Activated B cell treated with CpG ODN at 0.5 μM for 24 hours (primary cell): ENCODE measurements at regions not wholly inside any gene's neighbourhood (a gene's known extent, or its start where the extent isn't known, plus 50 kb on each side); places are given as distances from the start of the nearest gene placed in this dataset.

Experiments used
- ATAC-seq: fragments of 200-7000 bp; cut with Tn5 transposase; one replicate; pipeline ENCODE4 v1.10.0; 2021; ENCODE audit warnings: low read depth, mild to moderate bottlenecking, moderate library complexity
- CTCF ChIA-PET: fragments of 350-600 bp; sonication (Branson Sonifier 250); formaldehyde crosslinking; loops from one replicate; lab custom pipeline; 2021; ENCODE audit warnings: antibody characterized with exemption; lab: Charles Lee
- POLR2A ChIA-PET: fragments of 350-600 bp; sonication (Branson Sonifier 250); formaldehyde crosslinking; loops from one replicate; lab custom pipeline; 2021; ENCODE audit warnings: antibody characterized with exemption; lab: Charles Lee
- DNase-seq: peaks from one replicate; pipeline ENCODE4 v3.0.0; 2022
- H3K27ac Mint-ChIP-seq: one replicate; pipeline ENCODE4 v1.8.0; 2020; ENCODE audit warnings: mixed read lengths
- H3K27me3 Mint-ChIP-seq: one replicate; pipeline ENCODE4 v1.8.0; 2021; ENCODE audit warnings: mixed read lengths
- H3K36me3 Mint-ChIP-seq: one replicate; pipeline ENCODE4 v1.8.0; 2021; ENCODE audit warnings: low read depth, mixed read lengths
- H3K4me1 Mint-ChIP-seq: one replicate; pipeline ENCODE4 v1.8.0; 2021; ENCODE audit warnings: mixed read lengths
- H3K4me3 Mint-ChIP-seq: one replicate; pipeline ENCODE4 v1.8.0; 2020; ENCODE audit warnings: mild to moderate bottlenecking, mixed read lengths
- H3K9me3 Mint-ChIP-seq: one replicate; pipeline ENCODE4 v1.8.0; 2020; ENCODE audit warnings: mixed read lengths
- CTCF ChIP-seq: fragments of 200-600 bp; IDR thresholded peaks from one replicate; pipeline ENCODE4 v1.8.0; 2022; ENCODE audit warnings: antibody characterized with exemption, mild to moderate bottlenecking
- intact Hi-C: fragments of 100-400 bp; cut with micrococcal nuclease; formaldehyde crosslinking; loops from one replicate; pipeline ENCODE4 v1.15.1; 2024

- Mint-ChIP-seq H3K4me3 (no peak overlapping the region), H3K36me3 (no peaks in the 10 kb centered on the region), H3K9me3 (peaks cover 8% of the 10 kb centered on the region), H3K27ac (no peak overlapping the region), H3K4me1 (no peaks in the 10 kb centered on the region), H3K27me3 (no peaks in the 10 kb centered on the region)
- no peak for TF ChIP-seq CTCF
- CTCF ChIA-PET, result no interaction called here
- ATAC-seq (no peak), DNase-seq (no peak)
- intact Hi-C loops, result no loop called here
- POLR2A ChIA-PET, result no interaction called here
These were observed 274.4 kb upstream of the GPC6 start for GRCh38 chr13:92952161-92952560.

DNA sequence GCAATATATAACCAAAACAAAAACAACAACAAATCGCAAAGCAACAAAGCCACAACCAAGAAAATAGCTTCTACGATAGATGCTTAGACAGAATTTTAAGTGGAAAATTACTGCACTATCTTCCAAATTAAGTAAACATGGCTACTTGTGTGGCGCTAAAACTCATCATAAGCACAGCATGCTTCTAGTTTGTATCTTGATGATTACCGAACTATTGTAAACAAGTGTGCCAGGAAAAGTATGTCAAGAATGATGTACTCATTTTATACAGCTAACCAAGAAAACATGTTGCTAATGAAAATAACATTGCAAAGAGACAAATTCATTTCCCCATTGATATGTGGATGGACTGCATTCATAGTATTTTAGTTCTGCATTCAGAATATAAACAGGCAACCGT, 271.9 kb upstream of the GPC6 start:
- ChIA-PET POLR2A (no interaction called here), CTCF (no interaction called here)
- DNase-seq (no peak), ATAC-seq (no peak)
- H3K4me1 Mint-ChIP-seq, result no peaks in the 10 kb centered on the region
- no peaks in the 10 kb centered on the region for H3K36me3 Mint-ChIP-seq
- no peak overlapping the region for H3K27ac Mint-ChIP-seq
- H3K27me3 Mint-ChIP-seq, result no peaks in the 10 kb centered on the region
- peaks cover 15% of the 10 kb centered on the region for H3K9me3 Mint-ChIP-seq
- intact Hi-C loops, result no loop called here
- TF ChIP-seq CTCF, result no peak
- no peak overlapping the region for H3K4me3 Mint-ChIP-seq

GRCh38 chr13:92959790-92960189, 266.8 kb upstream of the GPC6 start:
- no peaks in the 10 kb centered on the region for H3K4me1 Mint-ChIP-seq
- ChIA-PET POLR2A (no interaction called here), CTCF (no interaction called here)
- ATAC-seq (no peak), DNase-seq (no peak)
- intact Hi-C loops, result no loop called here
- TF ChIP-seq CTCF, result no peak
- H3K4me3 Mint-ChIP-seq, result no peak overlapping the region
- H3K27me3 Mint-ChIP-seq, result no peaks in the 10 kb centered on the region
- peaks cover 19% of the 10 kb centered on the region for H3K9me3 Mint-ChIP-seq
- no peak overlapping the region for H3K27ac Mint-ChIP-seq
- no peaks in the 10 kb centered on the region for H3K36me3 Mint-ChIP-seq

DNA sequence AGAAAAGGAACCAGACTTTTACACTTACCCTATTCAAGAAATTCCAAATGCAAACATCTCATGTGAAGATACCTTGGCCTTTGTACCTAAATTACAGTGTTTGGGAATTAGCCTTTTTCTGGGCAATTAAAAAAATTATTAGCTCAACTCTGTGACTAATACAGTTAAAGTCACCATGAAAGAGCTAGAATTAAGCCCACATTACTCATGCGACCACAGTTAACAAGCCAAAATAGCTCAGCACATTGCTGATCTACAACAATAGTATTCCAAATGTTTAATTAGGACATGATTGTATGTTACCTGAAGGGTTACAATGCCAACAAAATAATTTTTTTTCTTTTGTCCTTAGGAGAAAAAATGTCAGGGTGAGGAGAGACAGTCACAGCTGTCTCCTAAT, 263.6 kb upstream of the GPC6 start:
- DNase-seq, result no peak
- H3K9me3 Mint-ChIP-seq, result peaks cover 9% of the 10 kb centered on the region
- no peak overlapping the region for H3K4me3 Mint-ChIP-seq
- H3K4me1 Mint-ChIP-seq, result no peaks in the 10 kb centered on the region
- ChIA-PET CTCF (no interaction called here), POLR2A (no interaction called here)
- no peak for TF ChIP-seq CTCF
- no peak overlapping the region for H3K27ac Mint-ChIP-seq
- no peaks in the 10 kb centered on the region for H3K27me3 Mint-ChIP-seq
- no peak for ATAC-seq
- H3K36me3 Mint-ChIP-seq, result no peaks in the 10 kb centered on the region
- intact Hi-C loops, result no loop called here

DNA sequence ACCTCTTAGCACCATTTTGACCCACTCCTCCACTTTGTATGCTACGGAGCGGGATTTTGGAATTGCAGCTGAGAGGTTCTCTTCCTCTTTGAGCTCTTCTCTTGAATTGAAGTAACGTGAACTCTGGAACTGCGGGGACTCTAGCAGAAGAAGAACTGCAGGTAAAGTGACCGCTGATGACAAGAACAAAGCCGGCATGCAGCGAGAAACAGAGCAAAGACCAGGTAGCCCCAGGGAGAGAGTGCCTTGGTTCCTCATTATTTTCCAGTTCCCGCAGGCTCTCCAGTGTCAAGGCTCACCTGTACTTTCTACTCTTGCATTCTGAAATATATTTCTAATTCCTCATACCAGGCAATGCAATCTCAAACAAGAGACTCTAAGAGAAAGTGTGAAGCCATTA, 260.3 kb upstream of the GPC6 start:
- POLR2A ChIA-PET, result no interaction called here
- intact Hi-C loops, result no loop called here
- no peaks in the 10 kb centered on the region for H3K4me1 Mint-ChIP-seq
- ATAC-seq (no peak), DNase-seq (no peak)
- H3K4me3 Mint-ChIP-seq, result no peak overlapping the region
- no peaks in the 10 kb centered on the region for H3K36me3 Mint-ChIP-seq
- no peak overlapping the region for H3K27ac Mint-ChIP-seq
- CTCF ChIA-PET, result no interaction called here
- H3K9me3 Mint-ChIP-seq, result peaks cover 5% of the 10 kb centered on the region
- H3K27me3 Mint-ChIP-seq, result no peaks in the 10 kb centered on the region
- TF ChIP-seq CTCF, result no peak
